Neural cell (in vitro differentiated cells): ENCODE measurements at regions not wholly inside any gene's neighbourhood (a gene's known extent, or its start where the extent isn't known, plus 50 kb on each side); places are given as distances from the start of the nearest gene placed in this dataset.

Source experiments
- EZH2 ChIP-seq: fragments of 200-600, 300-800 bp; shearing (Covaris generic), sonication (generic); IDR thresholded peaks from 2 replicates; pipeline ENCODE4 v1.6.1; 2014; ENCODE audit warnings: antibody characterized with exemption, low read length, borderline replicate concordance, mild to moderate bottlenecking; ENCODE audit not compliant: insufficient read depth, poor library complexity, severe bottlenecking
- RAD21 ChIP-seq: fragments of 450-650 bp; conservative IDR thresholded peaks from 2 replicates; pipeline ENCODE4 v1.6.1; 2014; ENCODE audit warnings: antibody characterized with exemption, mild to moderate bottlenecking, moderate library complexity
- TAF1 ChIP-seq: IDR thresholded peaks from 2 replicates; pipeline ENCODE4 v1.6.1; 2012; ENCODE audit warnings: low read depth
- TF ChIP-seq, protein P1 (sequence below): fragments of 450-650 bp; IDR thresholded peaks from 2 replicates; pipeline ENCODE4 v1.5.1; 2014; ENCODE audit warnings: antibody characterized with exemption, mild to moderate bottlenecking, moderate library complexity; ENCODE audit not compliant: poor library complexity, severe bottlenecking
- TF ChIP-seq, protein P2 (sequence below): IDR thresholded peaks from 2 replicates; pipeline ENCODE4 v1.6.1; 2012; ENCODE audit warnings: borderline replicate concordance

DNA sequence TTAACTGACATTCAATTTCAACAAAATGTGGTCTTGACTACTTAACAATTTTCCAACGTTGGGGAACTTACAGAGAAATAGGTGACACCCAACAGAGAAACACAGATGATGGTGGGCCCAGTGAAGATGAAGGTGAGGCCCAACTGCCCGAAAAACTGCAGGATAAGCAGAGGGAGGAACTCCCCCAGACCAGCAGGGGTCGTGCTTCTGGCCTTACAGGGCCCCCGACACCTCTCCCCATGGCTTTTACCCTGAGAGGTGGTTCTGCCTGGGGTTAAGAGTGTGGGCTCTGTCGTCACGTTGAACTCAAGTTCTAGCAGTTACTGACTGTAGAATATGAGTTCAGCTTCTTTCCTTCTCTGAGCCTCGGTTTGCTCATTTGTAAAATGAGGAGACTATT is 119.5 kb upstream of the SMIM21 start:
- TF ChIP-seq, protein P1, sequence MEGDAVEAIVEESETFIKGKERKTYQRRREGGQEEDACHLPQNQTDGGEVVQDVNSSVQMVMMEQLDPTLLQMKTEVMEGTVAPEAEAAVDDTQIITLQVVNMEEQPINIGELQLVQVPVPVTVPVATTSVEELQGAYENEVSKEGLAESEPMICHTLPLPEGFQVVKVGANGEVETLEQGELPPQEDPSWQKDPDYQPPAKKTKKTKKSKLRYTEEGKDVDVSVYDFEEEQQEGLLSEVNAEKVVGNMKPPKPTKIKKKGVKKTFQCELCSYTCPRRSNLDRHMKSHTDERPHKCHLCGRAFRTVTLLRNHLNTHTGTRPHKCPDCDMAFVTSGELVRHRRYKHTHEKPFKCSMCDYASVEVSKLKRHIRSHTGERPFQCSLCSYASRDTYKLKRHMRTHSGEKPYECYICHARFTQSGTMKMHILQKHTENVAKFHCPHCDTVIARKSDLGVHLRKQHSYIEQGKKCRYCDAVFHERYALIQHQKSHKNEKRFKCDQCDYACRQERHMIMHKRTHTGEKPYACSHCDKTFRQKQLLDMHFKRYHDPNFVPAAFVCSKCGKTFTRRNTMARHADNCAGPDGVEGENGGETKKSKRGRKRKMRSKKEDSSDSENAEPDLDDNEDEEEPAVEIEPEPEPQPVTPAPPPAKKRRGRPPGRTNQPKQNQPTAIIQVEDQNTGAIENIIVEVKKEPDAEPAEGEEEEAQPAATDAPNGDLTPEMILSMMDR, result no peak
- TF ChIP-seq RAD21 (no peak), TAF1 (no peak), EZH2 (no peak)
- TF ChIP-seq, protein P2, sequence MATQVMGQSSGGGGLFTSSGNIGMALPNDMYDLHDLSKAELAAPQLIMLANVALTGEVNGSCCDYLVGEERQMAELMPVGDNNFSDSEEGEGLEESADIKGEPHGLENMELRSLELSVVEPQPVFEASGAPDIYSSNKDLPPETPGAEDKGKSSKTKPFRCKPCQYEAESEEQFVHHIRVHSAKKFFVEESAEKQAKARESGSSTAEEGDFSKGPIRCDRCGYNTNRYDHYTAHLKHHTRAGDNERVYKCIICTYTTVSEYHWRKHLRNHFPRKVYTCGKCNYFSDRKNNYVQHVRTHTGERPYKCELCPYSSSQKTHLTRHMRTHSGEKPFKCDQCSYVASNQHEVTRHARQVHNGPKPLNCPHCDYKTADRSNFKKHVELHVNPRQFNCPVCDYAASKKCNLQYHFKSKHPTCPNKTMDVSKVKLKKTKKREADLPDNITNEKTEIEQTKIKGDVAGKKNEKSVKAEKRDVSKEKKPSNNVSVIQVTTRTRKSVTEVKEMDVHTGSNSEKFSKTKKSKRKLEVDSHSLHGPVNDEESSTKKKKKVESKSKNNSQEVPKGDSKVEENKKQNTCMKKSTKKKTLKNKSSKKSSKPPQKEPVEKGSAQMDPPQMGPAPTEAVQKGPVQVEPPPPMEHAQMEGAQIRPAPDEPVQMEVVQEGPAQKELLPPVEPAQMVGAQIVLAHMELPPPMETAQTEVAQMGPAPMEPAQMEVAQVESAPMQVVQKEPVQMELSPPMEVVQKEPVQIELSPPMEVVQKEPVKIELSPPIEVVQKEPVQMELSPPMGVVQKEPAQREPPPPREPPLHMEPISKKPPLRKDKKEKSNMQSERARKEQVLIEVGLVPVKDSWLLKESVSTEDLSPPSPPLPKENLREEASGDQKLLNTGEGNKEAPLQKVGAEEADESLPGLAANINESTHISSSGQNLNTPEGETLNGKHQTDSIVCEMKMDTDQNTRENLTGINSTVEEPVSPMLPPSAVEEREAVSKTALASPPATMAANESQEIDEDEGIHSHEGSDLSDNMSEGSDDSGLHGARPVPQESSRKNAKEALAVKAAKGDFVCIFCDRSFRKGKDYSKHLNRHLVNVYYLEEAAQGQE, result no peak
